ENCODE measurements at regions not wholly inside any gene's neighbourhood (a gene's known extent, or its start where the extent isn't known, plus 50 kb on each side); places are given as distances from the start of the nearest gene placed in this dataset.

DNA sequence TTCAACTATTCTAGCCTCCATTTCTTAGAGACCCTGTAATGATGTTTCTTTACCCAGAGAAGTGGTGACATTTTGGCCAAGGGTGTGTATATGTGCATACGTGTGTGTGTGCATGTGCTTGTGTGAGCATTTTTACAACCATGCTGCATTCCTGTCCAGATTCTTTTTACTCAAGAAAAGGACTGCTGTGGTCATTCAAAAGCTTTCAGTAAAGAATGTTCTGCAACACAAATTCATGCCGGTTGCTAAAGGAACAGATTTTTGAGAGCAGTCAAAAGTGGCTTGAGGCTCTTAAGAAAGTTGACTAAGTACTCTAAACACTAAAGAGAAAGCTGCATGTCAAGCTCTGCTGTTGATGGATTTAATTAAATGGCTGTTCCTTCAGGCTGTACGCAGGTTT is 65.0 kb upstream of the FMR1 start:
- H3K27ac Mint-ChIP-seq = no peak overlapping the region
- H3K36me3 Mint-ChIP-seq = no peaks in the 10 kb centered on the region
- DNase-seq (ENCODE audit: low spot score in 2 of 2) = no peak
- no peak overlapping the region for H3K4me3 Mint-ChIP-seq
- H3K4me1 Mint-ChIP-seq = no peaks in the 10 kb centered on the region
- no peak for ATAC-seq
- no peaks in the 10 kb centered on the region for H3K9me3 Mint-ChIP-seq

GRCh38 chrX:147847999-147848398 is 63.7 kb upstream of the FMR1 start:
- Mint-ChIP-seq H3K4me1 (no peaks in the 10 kb centered on the region), H3K36me3 (no peaks in the 10 kb centered on the region), H3K9me3 (no peaks in the 10 kb centered on the region), H3K27ac (no peak overlapping the region), H3K4me3 (no peak overlapping the region)
- DNase-seq (ENCODE audit: low spot score in 2 of 2) (no peak), ATAC-seq (no peak)

GRCh38 chrX:147848543-147849443 is 62.9 kb upstream of the FMR1 start:
- no peak for ATAC-seq
- no peak for DNase-seq (ENCODE audit: low spot score in 2 of 2)
- Mint-ChIP-seq H3K4me3 (no peak overlapping the region), H3K36me3 (no peaks in the 10 kb centered on the region), H3K27ac (no peak overlapping the region), H3K4me1 (no peaks in the 10 kb centered on the region), H3K9me3 (no peaks in the 10 kb centered on the region)

- Mint-ChIP-seq H3K27ac (no peak overlapping the region), H3K4me3 (no peak overlapping the region), H3K36me3 (no peaks in the 10 kb centered on the region), H3K9me3 (no peaks in the 10 kb centered on the region), H3K4me1 (no peaks in the 10 kb centered on the region)
- DNase-seq (ENCODE audit: low spot score in 2 of 2) (no peak), ATAC-seq (no peak)
Observed at GRCh38 chrX:147850875-147851274, 60.8 kb upstream of the FMR1 start.

DNA sequence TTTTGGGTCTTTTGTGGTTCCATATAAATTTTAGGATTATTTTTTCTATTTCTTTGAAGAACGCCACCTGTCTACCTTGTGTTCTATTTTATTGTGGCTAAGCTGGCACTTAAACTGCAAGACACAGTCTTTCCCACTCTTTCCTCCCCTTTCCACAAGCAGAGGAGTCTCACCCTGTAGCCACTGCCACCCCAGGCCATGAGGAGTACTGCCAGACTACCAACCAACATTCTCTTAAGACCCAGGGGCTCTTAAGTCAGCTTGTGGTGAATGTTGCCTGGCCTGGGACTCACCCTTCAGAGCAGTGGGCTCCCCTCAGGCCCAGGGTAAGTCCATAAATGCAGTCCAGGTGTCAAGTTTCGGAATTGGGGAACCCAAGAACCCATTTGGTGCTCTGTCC is 58.0 kb upstream of the FMR1 start:
- no peaks in the 10 kb centered on the region for H3K36me3 Mint-ChIP-seq
- H3K27ac Mint-ChIP-seq = no peak overlapping the region
- H3K9me3 Mint-ChIP-seq = no peaks in the 10 kb centered on the region
- ATAC-seq (no peak), DNase-seq (ENCODE audit: low spot score in 2 of 2) (no peak)
- no peak overlapping the region for H3K4me3 Mint-ChIP-seq
- no peaks in the 10 kb centered on the region for H3K4me1 Mint-ChIP-seq

DNA sequence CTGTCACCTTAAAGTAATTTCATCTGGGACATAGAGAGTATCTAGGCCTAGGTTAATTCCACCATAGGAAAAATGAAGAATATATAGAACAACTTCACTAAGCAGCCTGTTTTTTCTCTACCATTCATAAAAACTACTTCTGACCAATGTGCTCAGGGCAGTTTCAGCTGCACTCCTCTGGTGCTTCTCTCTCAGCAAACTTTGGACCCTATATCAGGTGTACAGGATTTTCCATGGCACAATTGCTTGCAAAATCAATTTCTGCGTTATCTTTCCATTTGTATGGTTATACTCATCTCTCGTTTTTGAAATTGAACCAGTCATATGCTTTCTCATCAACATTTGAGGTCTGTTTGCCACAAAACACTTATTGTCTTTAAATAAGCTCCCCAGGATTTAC is 52.1 kb upstream of the FMR1 start:
- Mint-ChIP-seq H3K27ac (no peak overlapping the region), H3K36me3 (no peaks in the 10 kb centered on the region), H3K4me3 (no peak overlapping the region), H3K9me3 (no peaks in the 10 kb centered on the region), H3K4me1 (no peaks in the 10 kb centered on the region)
- no peak for DNase-seq (ENCODE audit: low spot score in 2 of 2)
- ATAC-seq = no peak

Measured in stimulated activated effector memory CD8-positive, alpha-beta T cell treated with anti-CD3 and anti-CD28 coated beads, Interleukin-12 subunit alpha, Interleukin-12 subunit beta, amount 100 ng/mL, for 72 hours (primary cell).